AG09319 (cell line): ENCODE measurements at regions not wholly inside any gene's neighbourhood (a gene's known extent, or its start where the extent isn't known, plus 50 kb on each side); places are given as distances from the start of the nearest gene placed in this dataset.

Experiments
- DNase-seq: peaks from one replicate; pipeline ENCODE4 v3.0.0-alpha.2; 2010; ENCODE audit warnings: low read depth; ENCODE audit errors: extremely low read depth
- TF ChIP-seq, protein P1 (sequence below): IDR thresholded peaks from 2 replicates; pipeline ENCODE4 v1.5.1; 2011; ENCODE audit warnings: low read depth, mild to moderate bottlenecking, inconsistent platforms, low read length, moderate library complexity

DNA sequence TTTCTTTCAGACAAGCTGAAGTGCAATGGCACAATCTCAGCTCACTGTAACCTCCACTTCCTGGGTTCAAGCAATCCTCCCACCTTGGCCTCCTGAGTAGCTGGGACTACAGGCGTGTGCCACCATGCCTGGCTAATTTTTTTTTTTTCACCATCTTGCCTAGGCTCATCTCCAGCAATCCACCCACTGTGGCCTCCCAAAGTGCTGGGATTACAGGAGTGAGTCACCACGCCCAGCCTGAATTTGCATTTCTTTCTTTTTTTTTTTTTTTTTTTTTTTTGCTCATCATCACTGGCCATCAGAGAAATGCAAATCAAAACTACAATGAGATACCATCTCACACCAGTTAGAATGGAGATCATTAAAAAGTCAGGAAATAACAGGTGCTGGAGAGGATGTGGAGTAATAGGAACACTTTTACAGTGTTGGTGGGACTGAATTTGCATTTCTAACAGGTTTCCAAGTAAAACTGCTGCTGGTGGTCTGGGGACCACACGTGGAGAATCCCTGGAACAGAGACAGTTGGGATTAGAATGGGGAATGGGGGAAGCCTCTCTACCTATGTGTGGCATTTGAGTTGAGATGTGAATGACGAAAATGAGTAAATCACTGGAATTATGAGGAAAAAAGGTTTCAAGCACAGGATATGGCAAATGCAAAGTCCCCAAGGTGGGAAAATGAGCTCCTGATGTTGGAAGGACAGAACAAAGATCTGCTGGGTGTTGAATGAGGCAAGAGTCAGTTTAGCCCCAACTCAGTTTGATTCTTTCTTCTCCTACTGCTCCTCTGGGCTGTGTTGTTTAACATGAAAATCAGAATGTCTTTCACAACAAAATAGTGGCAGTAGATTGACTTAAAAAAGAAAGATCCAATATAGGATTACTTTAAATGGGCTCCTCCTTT is 88.8 kb upstream of the MAP4K4 start:
- DNase-seq = no peak
- TF ChIP-seq, protein P1, sequence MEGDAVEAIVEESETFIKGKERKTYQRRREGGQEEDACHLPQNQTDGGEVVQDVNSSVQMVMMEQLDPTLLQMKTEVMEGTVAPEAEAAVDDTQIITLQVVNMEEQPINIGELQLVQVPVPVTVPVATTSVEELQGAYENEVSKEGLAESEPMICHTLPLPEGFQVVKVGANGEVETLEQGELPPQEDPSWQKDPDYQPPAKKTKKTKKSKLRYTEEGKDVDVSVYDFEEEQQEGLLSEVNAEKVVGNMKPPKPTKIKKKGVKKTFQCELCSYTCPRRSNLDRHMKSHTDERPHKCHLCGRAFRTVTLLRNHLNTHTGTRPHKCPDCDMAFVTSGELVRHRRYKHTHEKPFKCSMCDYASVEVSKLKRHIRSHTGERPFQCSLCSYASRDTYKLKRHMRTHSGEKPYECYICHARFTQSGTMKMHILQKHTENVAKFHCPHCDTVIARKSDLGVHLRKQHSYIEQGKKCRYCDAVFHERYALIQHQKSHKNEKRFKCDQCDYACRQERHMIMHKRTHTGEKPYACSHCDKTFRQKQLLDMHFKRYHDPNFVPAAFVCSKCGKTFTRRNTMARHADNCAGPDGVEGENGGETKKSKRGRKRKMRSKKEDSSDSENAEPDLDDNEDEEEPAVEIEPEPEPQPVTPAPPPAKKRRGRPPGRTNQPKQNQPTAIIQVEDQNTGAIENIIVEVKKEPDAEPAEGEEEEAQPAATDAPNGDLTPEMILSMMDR = no peak

DNA sequence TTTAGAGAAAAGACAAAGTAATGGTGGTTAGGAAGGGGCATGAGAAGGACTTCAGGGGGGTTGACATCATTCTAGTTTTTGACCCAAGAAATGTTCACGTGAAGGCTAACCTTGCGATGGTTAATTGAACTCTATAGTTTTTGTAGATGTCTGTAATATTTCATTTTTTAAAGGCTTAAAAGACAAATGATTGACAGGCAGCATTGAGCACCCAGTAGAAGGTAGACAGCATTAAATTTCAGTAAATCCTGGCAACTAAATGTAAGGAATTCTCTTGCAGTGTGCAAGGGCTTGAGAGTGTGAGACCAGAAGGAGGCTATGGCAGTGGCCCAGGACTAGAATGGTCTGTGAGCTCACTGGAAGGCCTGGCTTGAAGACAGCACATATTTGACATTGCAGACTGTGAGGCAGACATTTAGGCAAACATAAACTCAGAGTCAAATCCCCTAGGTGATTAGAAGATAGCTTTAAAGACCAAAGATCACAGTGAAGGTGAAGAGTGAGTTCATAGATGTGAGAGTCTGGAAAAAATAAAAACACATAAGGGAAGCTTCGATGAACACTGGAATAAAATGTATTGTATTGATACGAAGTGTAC is 100.1 kb upstream of the MAP4K4 start:
- DNase-seq = no peak
- TF ChIP-seq, protein P1 = no peak

DNA sequence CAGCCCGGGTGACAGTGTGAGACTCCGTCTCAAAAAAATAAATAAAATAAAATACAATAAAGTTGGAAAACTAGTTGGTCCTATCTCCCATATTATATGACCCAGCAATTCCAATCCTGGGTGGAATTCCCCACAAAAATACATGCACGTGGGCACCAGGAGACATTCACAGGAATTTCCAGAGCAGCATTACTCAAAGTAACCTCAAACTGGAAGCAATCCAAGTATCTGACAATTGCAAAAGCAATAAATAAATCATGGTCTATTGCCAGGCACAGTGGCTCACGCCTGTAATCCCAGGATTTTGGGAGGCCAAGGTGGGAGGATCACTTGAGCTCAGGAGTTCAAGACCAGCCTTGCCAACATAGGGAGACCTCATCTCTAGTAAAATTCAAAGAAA is 101.2 kb upstream of the MAP4K4 start:
- TF ChIP-seq, protein P1 = no peak
- no peak for DNase-seq

DNA sequence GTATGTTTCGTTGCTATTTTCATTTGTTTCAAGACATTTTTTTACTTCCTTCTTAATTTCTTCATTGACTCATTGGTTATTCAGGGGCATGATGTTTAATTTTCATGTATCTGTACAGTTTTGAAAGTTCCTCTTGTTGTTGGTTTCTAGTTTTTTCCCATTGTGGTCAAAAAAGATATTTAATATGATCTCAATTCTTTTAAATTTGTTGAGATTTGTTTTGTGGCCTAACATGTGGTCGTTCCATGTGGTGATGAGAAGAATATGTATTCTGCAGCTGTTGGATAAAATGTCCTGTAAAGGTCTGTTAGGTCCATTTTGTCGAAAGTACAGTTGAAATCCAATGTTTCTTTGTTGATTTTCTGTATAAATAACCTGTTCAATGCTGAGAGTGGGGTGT is 110.3 kb upstream of the MAP4K4 start:
- TF ChIP-seq, protein P1 = no peak
- no peak for DNase-seq

DNA sequence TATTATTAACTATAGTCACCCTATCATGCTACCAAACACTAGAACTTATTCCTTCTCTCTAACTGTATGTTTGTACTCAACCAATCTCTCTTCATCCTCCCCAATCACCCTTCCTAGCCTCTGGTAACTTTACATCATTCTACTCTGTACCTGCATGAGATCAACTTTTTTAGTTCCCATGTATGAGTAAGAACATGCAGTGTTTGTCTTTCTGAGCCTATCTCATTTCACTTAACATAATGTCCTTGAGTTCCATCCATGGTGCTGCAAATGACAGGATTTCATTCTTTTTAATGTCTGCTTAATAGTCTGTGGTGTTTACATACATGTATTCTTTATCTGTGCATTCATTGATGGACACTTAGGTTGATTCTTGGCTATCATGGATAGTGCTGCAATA is 108.9 kb upstream of the RFX8 start:
- TF ChIP-seq, protein P1 = no peak
- no peak for DNase-seq

DNA sequence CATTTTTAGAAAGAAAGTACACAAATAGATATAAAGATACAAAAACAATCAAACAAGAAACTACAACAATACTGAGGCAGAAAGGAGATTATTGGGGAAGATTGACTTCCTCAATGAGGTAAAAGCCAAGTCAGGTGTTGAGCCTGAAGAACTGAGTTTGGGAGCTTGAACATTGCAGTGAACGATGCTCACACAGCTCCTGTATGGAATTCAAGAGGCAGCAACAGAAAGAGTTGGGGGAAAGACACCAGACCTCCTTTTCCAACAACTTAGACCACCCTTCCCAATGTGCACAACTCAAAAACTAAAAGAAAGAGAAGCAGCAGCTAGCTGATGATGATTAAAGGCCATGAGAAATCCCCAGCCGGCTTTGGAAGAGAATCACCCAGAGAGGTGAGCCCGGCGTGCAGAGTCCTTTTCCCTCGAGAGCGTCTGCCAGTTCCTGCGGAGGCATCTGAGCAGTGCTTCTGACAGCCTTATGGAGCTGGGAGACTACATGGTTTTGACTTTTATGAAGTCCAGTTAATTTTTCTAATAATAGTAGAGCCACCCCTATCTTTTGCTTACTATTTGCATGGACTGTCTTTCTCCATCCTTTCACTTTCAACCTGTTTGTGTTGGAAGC is 106.9 kb upstream of the RFX8 start:
- TF ChIP-seq, protein P1 = no peak
- no peak for DNase-seq

DNA sequence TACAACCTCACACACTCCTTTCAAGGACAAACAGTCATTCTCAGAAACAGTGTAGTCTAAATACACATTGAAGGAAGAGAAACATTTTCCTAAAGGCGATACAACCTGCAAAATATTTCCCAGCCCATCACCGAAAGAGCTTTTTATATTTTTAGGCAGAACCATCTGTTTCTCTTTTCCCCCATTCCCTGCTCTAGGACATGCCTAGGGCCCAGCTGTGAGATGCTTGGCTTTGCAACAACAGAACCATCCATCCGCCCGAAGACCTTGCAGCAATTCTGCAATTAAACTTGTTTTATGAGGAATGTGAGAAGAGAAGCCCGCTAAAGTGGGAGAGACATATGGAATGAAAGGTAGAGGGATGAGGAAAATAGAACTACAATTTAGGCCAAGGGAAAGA is 105.6 kb upstream of the RFX8 start:
- DNase-seq = no peak

More for the DNA sequence above, 105.6 kb upstream of the RFX8 start:
- TF ChIP-seq, protein P1 = no peak
